Activated T-helper 2 cell treated with anti-CD3 and anti-CD28 coated beads, Interferon-gamma antibody, Interleukin-2, Interleukin-4, amounts not matched to agents 10 μg/mL and 5 μg/mL and 100 μg/mL, durations not matched to agents 14 hours and 24 hours and 36 hours (primary cell): ENCODE measurements at regions not wholly inside any gene's neighbourhood (a gene's known extent, or its start where the extent isn't known, plus 50 kb on each side); places are given as distances from the start of the nearest gene placed in this dataset.
"Not testable (repeated sequence)": the region's sequence is repeated elsewhere in the genome, so short reads cannot be mapped to it uniquely, and the experiment has no call there.

Experiments used
- DNase-seq: peaks from one replicate; pipeline ENCODE4 v3.0.0; 2021; ENCODE audit warnings: low spot score
- H3K27ac Mint-ChIP-seq: one replicate; pipeline ENCODE4 v1.8.0; 2021; ENCODE audit warnings: mixed read lengths
- H3K27me3 Mint-ChIP-seq: one replicate; pipeline ENCODE4 v1.8.0; 2021; ENCODE audit warnings: low read depth, mixed read lengths
- H3K36me3 Mint-ChIP-seq: one replicate; pipeline ENCODE4 v1.8.0; 2021; ENCODE audit warnings: low read depth, mixed read lengths
- H3K4me1 Mint-ChIP-seq: one replicate; pipeline ENCODE4 v1.8.0; 2021; ENCODE audit warnings: low read depth, mixed read lengths
- H3K4me3 Mint-ChIP-seq: one replicate; pipeline ENCODE4 v1.8.0; 2021; ENCODE audit warnings: low read depth, mild to moderate bottlenecking, moderate library complexity, mixed read lengths
- H3K9me3 Mint-ChIP-seq: one replicate; pipeline ENCODE4 v1.8.0; 2021; ENCODE audit warnings: mixed read lengths
- intact Hi-C: fragments of 100-400 bp; cut with micrococcal nuclease; formaldehyde crosslinking; loops from one replicate; pipeline ENCODE4 v1.15.1; 2023

DNA sequence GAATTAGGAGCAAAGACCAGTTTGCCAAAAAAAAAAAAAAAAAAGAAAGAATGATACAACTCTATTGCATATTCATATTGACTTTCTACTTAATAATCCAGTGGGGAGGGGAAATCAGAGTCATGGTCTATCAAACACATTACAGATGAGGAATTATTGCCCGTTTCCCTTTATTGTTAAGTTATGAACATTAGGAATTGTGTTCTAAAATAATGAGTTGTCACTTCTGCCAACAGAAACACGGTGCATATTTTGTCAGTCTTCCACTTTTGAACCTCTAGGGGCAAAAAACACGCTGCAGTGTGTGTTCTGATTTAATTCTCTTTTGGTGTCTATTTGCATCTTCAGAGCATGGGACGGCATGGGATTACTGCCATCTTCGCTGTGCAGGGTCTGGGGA is 115.7 kb upstream of the RHOBTB1 start:
- intact Hi-C loops = no loop called here
- H3K9me3 Mint-ChIP-seq = no peaks in the 10 kb centered on the region
- H3K27me3 Mint-ChIP-seq = no peaks in the 10 kb centered on the region
- H3K4me1 Mint-ChIP-seq = no peaks in the 10 kb centered on the region
- H3K4me3 Mint-ChIP-seq = no peak overlapping the region
- no peaks in the 10 kb centered on the region for H3K36me3 Mint-ChIP-seq
- no peak for DNase-seq
- no peak overlapping the region for H3K27ac Mint-ChIP-seq

DNA sequence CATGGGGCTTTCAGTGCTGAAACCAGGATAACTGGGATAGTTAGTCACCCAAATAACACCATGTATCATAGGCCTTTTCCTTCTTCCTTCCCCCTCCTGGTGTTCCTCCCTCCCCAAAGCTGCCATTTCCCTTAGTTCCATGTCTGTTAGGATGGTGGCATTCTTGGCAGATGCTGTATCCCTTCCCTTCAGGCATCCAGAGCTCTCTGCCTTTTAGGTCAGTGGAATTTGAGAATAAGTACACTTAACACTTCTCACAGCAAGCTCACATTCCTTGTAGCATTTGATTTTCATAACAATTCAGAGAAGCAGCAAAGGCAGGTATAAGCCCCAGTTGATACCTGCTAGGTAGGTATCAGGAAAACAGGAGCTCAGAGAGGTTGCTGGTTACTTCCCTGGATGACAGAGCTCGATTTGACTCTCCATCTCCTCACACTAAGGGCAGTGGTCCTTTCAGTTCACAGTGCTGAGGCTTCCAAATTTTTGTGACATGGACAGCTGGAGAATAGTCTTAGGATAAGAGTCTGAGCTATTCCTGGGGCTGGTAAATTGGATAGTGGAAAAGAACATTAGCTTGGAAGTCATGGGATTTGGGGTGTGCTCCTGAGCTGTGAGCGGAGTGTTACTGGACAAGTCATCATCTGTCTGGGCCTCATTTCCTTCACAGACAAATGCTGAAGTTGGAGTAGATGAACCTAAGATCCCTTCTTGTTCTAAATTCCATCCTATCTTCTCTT is 108.7 kb upstream of the RHOBTB1 start:
- H3K27ac Mint-ChIP-seq = no peak overlapping the region
- H3K4me3 Mint-ChIP-seq = no peak overlapping the region
- DNase-seq = no peak
- H3K36me3 Mint-ChIP-seq = no peaks in the 10 kb centered on the region
- H3K9me3 Mint-ChIP-seq = no peaks in the 10 kb centered on the region
- H3K4me1 Mint-ChIP-seq = no peaks in the 10 kb centered on the region
- no peaks in the 10 kb centered on the region for H3K27me3 Mint-ChIP-seq
- intact Hi-C loops = no loop called here

DNA sequence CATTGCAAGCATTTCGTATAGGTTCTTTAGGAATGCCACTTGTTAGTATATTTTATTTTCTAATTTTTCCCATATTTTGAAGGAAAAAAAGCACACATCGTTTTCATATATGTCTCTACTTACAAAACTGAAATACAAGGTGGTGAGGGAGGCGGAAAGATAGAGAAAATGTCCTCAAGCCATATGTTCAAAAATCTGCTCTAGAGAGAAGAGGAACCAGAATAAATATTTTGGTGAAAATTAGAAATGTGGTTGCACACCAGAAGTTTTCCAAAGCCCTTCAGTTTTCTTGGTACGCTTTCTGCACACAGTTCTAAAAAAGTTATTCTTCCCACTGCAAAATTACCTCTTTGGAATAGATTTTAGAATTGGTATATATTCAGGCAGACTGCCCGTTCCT is 107.4 kb upstream of the RHOBTB1 start:
- no peaks in the 10 kb centered on the region for H3K4me1 Mint-ChIP-seq
- intact Hi-C loops = no loop called here
- H3K27me3 Mint-ChIP-seq = peaks cover 1% of the 10 kb centered on the region
- no peak overlapping the region for H3K4me3 Mint-ChIP-seq
- H3K9me3 Mint-ChIP-seq = no peaks in the 10 kb centered on the region
- no peak for DNase-seq
- H3K36me3 Mint-ChIP-seq = no peaks in the 10 kb centered on the region
- no peak overlapping the region for H3K27ac Mint-ChIP-seq

DNA sequence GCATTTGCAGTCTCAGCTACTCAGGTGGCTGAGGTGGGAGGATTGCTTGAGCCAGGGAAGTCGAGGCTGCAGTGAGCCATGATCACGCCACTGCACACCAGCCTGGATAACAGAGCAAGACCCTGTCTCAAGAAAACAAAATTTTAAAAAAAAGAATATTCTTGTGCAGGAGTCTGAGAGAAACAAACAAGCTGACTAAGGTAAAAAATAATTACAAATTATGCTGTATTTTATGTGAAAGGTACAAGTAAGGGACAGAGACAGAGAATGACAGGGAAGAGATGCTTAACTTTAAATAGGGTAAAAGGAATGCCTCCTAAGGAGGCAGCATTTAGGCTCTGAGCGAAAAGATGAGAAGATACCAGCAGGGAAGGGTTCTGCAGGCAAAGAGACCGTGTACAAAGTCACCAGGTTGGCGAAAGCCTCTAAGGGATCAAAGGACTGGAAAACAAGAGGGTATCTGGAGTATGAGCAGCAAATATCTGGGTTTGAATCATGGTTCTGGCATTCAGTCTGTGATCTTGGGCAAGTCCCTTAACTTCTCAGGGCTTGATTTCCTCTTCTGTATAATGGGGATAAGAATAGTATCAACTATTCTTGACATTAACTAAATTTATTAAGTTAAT is 106.2 kb upstream of the RHOBTB1 start:
- Mint-ChIP-seq H3K27ac (no peak overlapping the region), H3K36me3 (no peaks in the 10 kb centered on the region), H3K4me1 (no peaks in the 10 kb centered on the region), H3K4me3 (no peak overlapping the region), H3K9me3 (no peaks in the 10 kb centered on the region), H3K27me3 (peaks cover 7% of the 10 kb centered on the region)
- intact Hi-C loops = no loop called here
- DNase-seq = no peak

DNA sequence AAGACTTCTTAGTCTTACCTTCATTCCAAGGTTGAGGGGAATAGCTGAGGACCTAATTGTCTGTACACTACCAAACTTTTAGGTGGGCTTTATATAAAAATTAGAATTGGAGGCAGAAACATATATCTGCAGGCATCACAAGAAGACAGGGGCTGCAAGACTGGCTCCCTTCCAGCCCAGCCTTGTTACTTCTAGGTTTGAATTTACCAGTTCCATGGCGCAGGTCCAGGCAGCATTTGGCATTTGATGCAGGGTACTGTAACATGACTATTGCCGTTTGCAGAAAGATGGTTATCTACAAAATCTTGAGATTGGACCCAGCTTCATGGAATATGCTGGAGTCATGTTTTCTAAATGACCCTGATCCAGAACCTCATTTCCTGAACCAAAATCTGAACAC is 105.4 kb upstream of the RHOBTB1 start:
- no peaks in the 10 kb centered on the region for H3K4me1 Mint-ChIP-seq
- peaks cover 7% of the 10 kb centered on the region for H3K27me3 Mint-ChIP-seq
- no peak overlapping the region for H3K4me3 Mint-ChIP-seq
- intact Hi-C loops = no loop called here
- no peaks in the 10 kb centered on the region for H3K9me3 Mint-ChIP-seq
- H3K27ac Mint-ChIP-seq = no peak overlapping the region
- no peak for DNase-seq
- no peaks in the 10 kb centered on the region for H3K36me3 Mint-ChIP-seq

DNA sequence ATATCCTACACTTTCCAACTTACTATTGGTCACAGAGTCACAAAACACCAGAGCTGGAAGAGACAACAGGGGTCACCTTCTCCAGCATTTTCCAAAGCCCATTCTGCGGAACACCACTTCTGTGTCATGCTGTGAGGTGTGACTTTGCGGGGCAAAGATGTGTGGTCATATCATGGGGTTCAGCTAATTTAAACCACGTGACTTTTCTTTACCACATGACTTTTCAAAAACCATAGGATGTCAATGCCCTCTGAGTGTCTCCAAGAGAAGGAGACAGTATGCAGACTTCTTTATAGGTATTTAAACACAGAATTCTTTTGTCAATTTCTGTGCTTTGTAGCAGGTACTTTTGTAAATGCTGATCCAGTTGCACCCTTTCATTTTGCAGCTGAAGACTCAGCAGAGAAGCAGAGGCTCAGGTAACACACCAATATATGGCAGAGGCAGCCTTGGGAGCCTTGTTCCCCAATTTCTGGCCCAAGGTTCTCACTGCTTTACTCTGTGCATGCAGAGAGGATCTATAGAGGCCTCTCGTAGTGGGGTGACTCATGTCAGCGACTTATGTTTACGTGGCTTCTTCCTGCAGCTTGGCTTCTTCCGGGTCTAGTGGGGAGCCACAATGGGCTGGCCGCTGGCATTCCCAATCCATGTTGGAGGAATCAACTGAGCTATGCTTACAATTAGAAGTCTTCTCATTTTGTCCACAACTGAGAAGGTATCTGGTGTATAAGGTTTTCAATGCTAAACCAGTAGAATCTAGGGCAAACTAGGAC is 104.0 kb upstream of the RHOBTB1 start:
- no peak for DNase-seq
- peaks cover 7% of the 10 kb centered on the region for H3K27me3 Mint-ChIP-seq
- H3K9me3 Mint-ChIP-seq = no peaks in the 10 kb centered on the region
- no peak overlapping the region for H3K27ac Mint-ChIP-seq
- H3K4me3 Mint-ChIP-seq = no peak overlapping the region
- H3K36me3 Mint-ChIP-seq = no peaks in the 10 kb centered on the region
- intact Hi-C loops = no loop called here
- H3K4me1 Mint-ChIP-seq = no peaks in the 10 kb centered on the region

DNA sequence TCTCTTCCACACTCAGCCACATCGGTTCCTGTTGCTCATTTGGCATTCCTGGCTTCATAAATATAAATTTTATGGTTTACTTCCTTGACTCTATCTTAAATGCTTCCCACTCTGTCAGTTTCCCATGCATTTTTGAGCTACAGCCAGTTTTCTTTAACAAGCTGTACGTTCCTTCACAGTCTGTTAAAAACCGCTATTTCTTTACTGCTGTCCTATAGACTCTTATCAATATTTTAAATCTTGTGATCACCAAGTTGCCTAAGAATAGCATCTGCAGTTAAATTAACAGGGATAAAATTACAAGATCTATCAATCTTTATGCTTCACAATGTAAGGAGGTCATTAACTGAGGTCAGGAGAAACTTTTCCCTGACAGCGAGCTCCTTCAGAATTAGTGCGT is 103.1 kb upstream of the RHOBTB1 start:
- peaks cover 7% of the 10 kb centered on the region for H3K27me3 Mint-ChIP-seq
- no peaks in the 10 kb centered on the region for H3K4me1 Mint-ChIP-seq
- no peak overlapping the region for H3K4me3 Mint-ChIP-seq
- H3K9me3 Mint-ChIP-seq = no peaks in the 10 kb centered on the region
- H3K36me3 Mint-ChIP-seq = no peaks in the 10 kb centered on the region
- no peak for DNase-seq
- intact Hi-C loops = no loop called here
- no peak overlapping the region for H3K27ac Mint-ChIP-seq

DNA sequence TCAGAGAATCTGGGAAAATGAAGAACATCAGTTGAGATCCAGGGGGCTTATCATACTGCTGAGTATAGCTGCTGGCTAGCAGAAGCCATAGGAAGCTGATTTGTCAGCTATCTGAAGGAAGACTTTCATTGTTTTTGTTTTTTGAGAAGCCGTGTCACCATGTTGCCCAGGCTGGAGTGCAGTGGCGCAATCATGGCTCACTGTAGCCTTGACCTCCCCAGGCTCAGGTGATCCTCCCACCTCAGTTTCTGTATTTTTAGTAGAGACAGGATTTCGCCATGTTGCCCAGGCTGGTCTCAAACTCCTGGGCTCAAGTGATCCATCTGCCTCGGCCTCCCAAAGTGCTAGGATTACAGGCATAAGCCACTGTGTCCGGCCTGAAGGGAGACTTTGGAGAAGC is 101.5 kb upstream of the RHOBTB1 start:
- H3K9me3 Mint-ChIP-seq, intact Hi-C loops, DNase-seq, H3K4me1 Mint-ChIP-seq, H3K27ac Mint-ChIP-seq, H3K4me3 Mint-ChIP-seq, H3K36me3 Mint-ChIP-seq, H3K27me3 Mint-ChIP-seq: not testable (repeated sequence)

DNA sequence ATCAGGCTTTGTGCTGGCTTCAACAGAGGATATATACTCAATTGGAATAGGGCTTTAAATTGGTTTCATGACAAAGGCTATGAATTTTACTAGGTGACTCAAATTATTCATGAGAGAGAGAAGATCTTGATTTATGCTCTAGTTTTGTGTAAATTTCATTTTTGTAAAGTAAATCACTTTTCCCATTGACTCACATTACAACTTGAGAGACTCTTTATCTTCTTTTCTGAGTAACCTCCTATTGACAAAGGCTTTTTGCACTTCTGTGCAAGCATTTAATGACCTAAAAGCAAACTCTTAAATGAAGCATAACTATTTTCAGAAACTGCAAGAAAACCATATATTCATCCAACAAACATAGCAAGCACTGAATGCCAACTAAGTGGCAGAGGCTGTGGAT is 98.5 kb upstream of the RHOBTB1 start:
- Mint-ChIP-seq H3K4me1 (no peaks in the 10 kb centered on the region), H3K4me3 (no peak overlapping the region), H3K27me3 (peaks cover 7% of the 10 kb centered on the region), H3K9me3 (no peaks in the 10 kb centered on the region), H3K27ac (no peak overlapping the region), H3K36me3 (no peaks in the 10 kb centered on the region)
- intact Hi-C loops = no loop called here
- no peak for DNase-seq

DNA sequence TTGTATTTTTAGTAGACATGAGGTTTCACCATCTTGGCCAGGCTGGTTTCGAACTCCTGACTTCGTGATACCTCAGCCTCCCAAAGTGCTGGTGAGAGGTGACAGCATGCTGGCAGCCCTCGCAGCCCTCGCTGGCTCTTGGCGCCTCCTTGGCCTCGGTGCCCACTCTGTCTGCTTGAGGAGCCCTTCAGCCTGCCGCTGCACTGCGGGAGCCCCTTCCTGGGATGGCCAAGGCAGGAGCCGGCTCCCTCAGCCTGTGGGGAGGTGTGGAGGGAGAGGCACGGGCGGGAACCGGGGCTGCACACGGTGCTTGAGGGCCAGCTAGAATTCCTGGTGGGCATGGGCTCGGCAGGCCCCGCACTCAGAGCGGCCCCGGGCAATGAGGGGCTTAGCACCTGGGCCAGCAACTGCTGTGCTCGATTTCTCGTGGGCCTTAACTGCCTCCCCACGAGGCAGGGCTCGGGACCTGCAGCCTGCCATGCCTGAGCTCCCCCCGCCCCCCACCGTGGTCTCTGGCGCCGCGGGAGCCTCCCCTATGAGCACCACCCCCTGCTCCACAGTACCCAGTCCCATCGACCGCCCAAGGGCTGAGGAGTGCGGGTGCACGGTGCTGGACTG is 96.5 kb upstream of the RHOBTB1 start:
- DNase-seq = no peak
- no peak overlapping the region for H3K4me3 Mint-ChIP-seq
- H3K9me3 Mint-ChIP-seq = no peaks in the 10 kb centered on the region
- no peaks in the 10 kb centered on the region for H3K4me1 Mint-ChIP-seq
- H3K27ac Mint-ChIP-seq = no peak overlapping the region
- intact Hi-C loops = no loop called here
- H3K27me3 Mint-ChIP-seq = no peaks in the 10 kb centered on the region
- H3K36me3 Mint-ChIP-seq = no peaks in the 10 kb centered on the region

DNA sequence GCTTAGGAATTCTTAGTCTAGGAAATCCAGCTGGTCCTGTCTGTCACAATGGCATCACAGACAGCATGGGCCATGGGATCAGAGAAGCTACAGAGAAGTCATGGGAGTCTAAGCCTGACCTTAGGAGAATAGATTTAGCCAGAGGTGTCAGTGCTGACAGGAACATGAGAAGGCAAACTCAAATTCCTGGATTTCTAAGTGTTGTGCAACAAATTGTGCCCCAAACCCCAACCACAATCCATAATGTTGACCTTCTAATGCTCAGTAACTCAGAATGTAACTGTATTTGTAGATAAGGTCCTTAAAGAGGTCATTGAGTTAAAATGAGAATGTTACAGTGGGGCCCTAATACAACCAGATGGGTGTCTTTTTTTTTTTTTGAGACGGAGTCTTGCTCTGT is 95.9 kb upstream of the RHOBTB1 start:
- Mint-ChIP-seq H3K4me3 (no peak overlapping the region), H3K27ac (no peak overlapping the region), H3K36me3 (no peaks in the 10 kb centered on the region), H3K4me1 (no peaks in the 10 kb centered on the region), H3K9me3 (no peaks in the 10 kb centered on the region), H3K27me3 (no peaks in the 10 kb centered on the region)
- DNase-seq = no peak
- intact Hi-C loops = no loop called here

DNA sequence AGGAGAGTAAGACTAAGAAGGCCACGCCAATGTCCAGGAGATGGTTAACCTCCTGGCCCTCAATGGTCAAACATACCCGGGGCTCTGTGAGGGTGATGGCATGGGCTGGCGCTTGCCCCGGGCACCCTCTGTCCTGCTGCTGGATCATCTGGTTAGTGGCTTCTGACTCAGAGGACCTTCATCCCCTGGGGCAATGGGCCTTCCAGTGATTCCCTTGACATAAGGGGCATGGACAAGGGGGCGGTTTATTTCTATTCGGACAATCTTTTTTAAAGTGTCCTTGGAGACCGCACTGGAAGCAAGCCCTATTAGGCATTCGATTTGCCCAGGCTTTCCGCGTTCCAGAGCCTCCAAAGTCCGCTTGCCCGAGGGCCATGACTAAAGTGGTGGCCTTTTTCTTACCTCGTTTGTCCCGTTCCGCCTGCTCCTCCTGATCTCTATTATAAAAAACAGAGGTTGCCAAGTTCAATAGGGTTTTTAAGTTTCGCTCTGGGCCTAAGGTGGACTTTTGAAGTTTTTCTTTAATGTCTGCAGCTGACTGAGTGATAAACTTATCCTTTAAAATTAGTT is 93.4 kb upstream of the RHOBTB1 start:
- H3K27me3 Mint-ChIP-seq, DNase-seq, H3K4me3 Mint-ChIP-seq, H3K27ac Mint-ChIP-seq, H3K9me3 Mint-ChIP-seq, intact Hi-C loops, H3K4me1 Mint-ChIP-seq, H3K36me3 Mint-ChIP-seq: not testable (repeated sequence)

DNA sequence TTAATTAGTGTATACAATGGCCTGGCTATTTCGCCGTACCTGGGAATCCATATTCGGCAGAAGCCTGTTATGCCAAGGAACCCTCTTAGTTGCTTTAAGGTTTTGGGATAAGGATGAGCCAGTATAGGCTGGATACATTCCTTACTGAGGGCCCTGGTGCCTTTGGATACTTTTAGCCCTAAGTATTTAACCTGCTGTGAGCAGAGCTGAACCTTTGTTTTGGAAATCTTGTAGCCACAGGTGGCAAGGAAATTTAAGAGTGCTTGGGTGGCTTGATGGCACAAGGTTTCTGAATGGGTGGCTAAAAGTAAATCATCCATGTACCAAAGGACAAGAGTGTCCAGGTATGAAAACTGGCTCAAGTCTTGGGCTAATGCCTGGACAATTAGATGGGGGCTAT is 92.2 kb upstream of the RHOBTB1 start:
- H3K9me3 Mint-ChIP-seq, intact Hi-C loops, H3K27ac Mint-ChIP-seq, H3K36me3 Mint-ChIP-seq, H3K27me3 Mint-ChIP-seq, H3K4me3 Mint-ChIP-seq, H3K4me1 Mint-ChIP-seq, DNase-seq: not testable (repeated sequence)
